ENCODE measurements at regions not wholly inside any gene's neighbourhood (a gene's known extent, or its start where the extent isn't known, plus 50 kb on each side); places are given as distances from the start of the nearest gene placed in this dataset.

- TF ChIP-seq, protein P1, sequence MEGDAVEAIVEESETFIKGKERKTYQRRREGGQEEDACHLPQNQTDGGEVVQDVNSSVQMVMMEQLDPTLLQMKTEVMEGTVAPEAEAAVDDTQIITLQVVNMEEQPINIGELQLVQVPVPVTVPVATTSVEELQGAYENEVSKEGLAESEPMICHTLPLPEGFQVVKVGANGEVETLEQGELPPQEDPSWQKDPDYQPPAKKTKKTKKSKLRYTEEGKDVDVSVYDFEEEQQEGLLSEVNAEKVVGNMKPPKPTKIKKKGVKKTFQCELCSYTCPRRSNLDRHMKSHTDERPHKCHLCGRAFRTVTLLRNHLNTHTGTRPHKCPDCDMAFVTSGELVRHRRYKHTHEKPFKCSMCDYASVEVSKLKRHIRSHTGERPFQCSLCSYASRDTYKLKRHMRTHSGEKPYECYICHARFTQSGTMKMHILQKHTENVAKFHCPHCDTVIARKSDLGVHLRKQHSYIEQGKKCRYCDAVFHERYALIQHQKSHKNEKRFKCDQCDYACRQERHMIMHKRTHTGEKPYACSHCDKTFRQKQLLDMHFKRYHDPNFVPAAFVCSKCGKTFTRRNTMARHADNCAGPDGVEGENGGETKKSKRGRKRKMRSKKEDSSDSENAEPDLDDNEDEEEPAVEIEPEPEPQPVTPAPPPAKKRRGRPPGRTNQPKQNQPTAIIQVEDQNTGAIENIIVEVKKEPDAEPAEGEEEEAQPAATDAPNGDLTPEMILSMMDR (IDR thresholded peaks at IDR 0.05): no peak
- TF ChIP-seq CBFB (CRISPR knock-in tag; IDR thresholded peaks at IDR 0.05; ENCODE audit: low read depth) (no peak), FOXJ3 (CRISPR knock-in tag; IDR thresholded peaks at IDR 0.05; ENCODE audit: borderline replicate concordance) (no peak), TCF7 (CRISPR knock-in tag; IDR thresholded peaks at IDR 0.05; ENCODE audit: low read depth) (no peak), KAT7 (CRISPR knock-in tag; IDR thresholded peaks at IDR 0.05; ENCODE audit: borderline replicate concordance) (no peak), NR1H2 (CRISPR knock-in tag; IDR thresholded peaks at IDR 0.05) (no peak), ZNF263 (CRISPR knock-in tag; IDR thresholded peaks at IDR 0.05; ENCODE audit: low read depth) (no peak), RORB (CRISPR knock-in tag; IDR thresholded peaks at IDR 0.05) (no peak), STAT6 (CRISPR knock-in tag; conservative IDR thresholded peaks at IDR 0.05; ENCODE audit: low read depth) (no peak), ZNF232 (CRISPR knock-in tag; IDR thresholded peaks at IDR 0.05) (no peak)
- TF ChIP-seq, protein P2, sequence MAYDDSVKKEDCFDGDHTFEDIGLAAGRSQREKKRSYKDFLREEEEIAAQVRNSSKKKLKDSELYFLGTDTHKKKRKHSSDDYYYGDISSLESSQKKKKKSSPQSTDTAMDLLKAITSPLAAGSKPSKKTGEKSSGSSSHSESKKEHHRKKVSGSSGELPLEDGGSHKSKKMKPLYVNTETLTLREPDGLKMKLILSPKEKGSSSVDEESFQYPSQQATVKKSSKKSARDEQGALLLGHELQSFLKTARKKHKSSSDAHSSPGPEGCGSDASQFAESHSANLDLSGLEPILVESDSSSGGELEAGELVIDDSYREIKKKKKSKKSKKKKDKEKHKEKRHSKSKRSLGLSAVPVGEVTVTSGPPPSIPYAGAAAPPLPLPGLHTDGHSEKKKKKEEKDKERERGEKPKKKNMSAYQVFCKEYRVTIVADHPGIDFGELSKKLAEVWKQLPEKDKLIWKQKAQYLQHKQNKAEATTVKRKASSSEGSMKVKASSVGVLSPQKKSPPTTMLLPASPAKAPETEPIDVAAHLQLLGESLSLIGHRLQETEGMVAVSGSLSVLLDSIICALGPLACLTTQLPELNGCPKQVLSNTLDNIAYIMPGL (CRISPR knock-in tag; IDR thresholded peaks at IDR 0.05): no peak
- TF ChIP-seq, protein P3, sequence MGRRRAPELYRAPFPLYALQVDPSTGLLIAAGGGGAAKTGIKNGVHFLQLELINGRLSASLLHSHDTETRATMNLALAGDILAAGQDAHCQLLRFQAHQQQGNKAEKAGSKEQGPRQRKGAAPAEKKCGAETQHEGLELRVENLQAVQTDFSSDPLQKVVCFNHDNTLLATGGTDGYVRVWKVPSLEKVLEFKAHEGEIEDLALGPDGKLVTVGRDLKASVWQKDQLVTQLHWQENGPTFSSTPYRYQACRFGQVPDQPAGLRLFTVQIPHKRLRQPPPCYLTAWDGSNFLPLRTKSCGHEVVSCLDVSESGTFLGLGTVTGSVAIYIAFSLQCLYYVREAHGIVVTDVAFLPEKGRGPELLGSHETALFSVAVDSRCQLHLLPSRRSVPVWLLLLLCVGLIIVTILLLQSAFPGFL (CRISPR knock-in tag; IDR thresholded peaks at IDR 0.05; ENCODE audit: borderline replicate concordance): no peak
Measured at GRCh38 chr2:118264232-118264990, 176.1 kb downstream of the INSIG2 start.

All from WTC11 (cell line).